ENCODE measurements at regions not wholly inside any gene's neighbourhood (a gene's known extent, or its start where the extent isn't known, plus 50 kb on each side); places are given as distances from the start of the nearest gene placed in this dataset.
A peak's percentile ranks its signal among the peaks of the same experiment; 100 is the strongest.

DNA sequence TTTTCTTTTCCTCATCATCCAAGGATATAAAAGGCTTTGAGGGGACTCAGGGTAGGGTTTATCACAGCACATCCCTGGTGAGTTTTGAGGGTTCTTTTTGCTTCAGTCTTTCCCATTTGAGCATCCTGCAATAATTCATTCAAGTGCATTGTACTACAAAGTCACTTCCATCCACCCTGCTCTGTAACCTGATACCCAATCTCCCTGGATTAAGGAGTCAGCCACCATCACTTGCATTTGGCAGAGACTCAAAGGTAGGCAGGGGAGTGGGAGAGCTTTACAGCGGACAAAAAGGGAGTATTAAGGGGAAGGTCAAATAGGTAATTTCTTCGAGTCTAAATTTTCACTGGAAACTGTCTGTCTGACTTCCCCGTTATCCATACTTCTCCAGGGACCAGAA lies 216.1 kb upstream of the TMTC4 start:
- H3K27me3 ChIP-seq (replicated peaks in 1 of 4; ENCODE audit: control insufficient read depth in 3 of 4, extremely low read depth in 1 of 4, insufficient read depth in 3 of 4, low read length in 3 of 4) = no peaks in the 10 kb centered on the region
- H3K79me1 ChIP-seq (ENCODE audit: low read depth, low read length) = no peaks in the 10 kb centered on the region
- no peak overlapping the region for H3K56ac ChIP-seq (replicated peaks; ENCODE audit: insufficient read length, low read depth, low read length)
- no peak for TF ChIP-seq POLR2A (IDR thresholded peaks at IDR 0.05; ENCODE audit: control extremely low read depth in 1 of 2, low read depth in 2 of 2, low read length in 2 of 2)
- no peak for TF ChIP-seq SUZ12 (IDR thresholded peaks at IDR 0.05; ENCODE audit: low read length)
- TF ChIP-seq SP2 (IDR thresholded peaks at IDR 0.05; ENCODE audit: low read length) = no peak
- TF ChIP-seq JUN (IDR thresholded peaks at IDR 0.05; ENCODE audit: low read depth, low read length) = no peak
- no peak for TF ChIP-seq ZNF274 (IDR thresholded peaks at IDR 0.05; ENCODE audit: borderline replicate concordance, extremely low read depth, low read length)
- TF ChIP-seq RXRA (IDR thresholded peaks at IDR 0.05; ENCODE audit: insufficient read depth, low read depth, low read length) = no peak
- TF ChIP-seq NANOG (IDR thresholded peaks at IDR 0.05; ENCODE audit: insufficient read depth, low read depth, low read length, poor library complexity, severe bottlenecking) = no peak
- no peak for TF ChIP-seq HDAC2 (IDR thresholded peaks at IDR 0.05; ENCODE audit: borderline replicate concordance in 1 of 2, low read depth in 2 of 2, low read length in 2 of 2)
- TF ChIP-seq CEBPB (IDR thresholded peaks at IDR 0.05; ENCODE audit: low read depth, low read length) = no peak
- ChIA-PET POLR2A (ENCODE audit: partially characterized antibody) (no interaction called here), CTCF (ENCODE audit: partially characterized antibody) (no interaction called here)
- no peak overlapping the region for H2BK20ac ChIP-seq (ENCODE audit: low read length)
- no peak overlapping the region for H2BK12ac ChIP-seq (ENCODE audit: low read depth, low read length)
- H3K18ac ChIP-seq (ENCODE audit: extremely low read depth, low read length) = no peak overlapping the region
- H3K23me2 ChIP-seq (ENCODE audit: low read depth, low read length) = no peaks in the 10 kb centered on the region; the same call in 1 of the 2 replicates
- no peak overlapping the region for H3K27ac ChIP-seq (ENCODE audit: low read depth, low read length)
- no peak overlapping the region for H4K5ac ChIP-seq (ENCODE audit: insufficient read length, low read depth, low read length)
- H2AFZ ChIP-seq (ENCODE audit: low read length) = peak overlapping the region; percentile 45; the same call in 1 of the 2 replicates
- H2AK5ac ChIP-seq (ENCODE audit: low read depth, low read length) = no peak overlapping the region
- H3K4me3 ChIP-seq (ENCODE audit: extremely low read depth in 1 of 4, insufficient read depth in 2 of 4, low read depth in 3 of 4, low read length in 4 of 4) = no peak overlapping the region
- no peak overlapping the region for H2BK5ac ChIP-seq (ENCODE audit: low read depth, low read length)
- no peak overlapping the region for H2BK120ac ChIP-seq (replicated peaks; ENCODE audit: low read depth, low read length)
- H3K23ac ChIP-seq (ENCODE audit: insufficient read length) = no peak overlapping the region
- no peak overlapping the region for H4K91ac ChIP-seq (replicated peaks; ENCODE audit: insufficient read length, low read length)
- H3K4me2 ChIP-seq (ENCODE audit: insufficient read depth in 1 of 2, low read depth in 2 of 2, low read length in 2 of 2) = no peak overlapping the region
- no peaks in the 10 kb centered on the region for H3K79me2 ChIP-seq (ENCODE audit: control insufficient read depth in 1 of 2, insufficient read depth in 2 of 2, low read length in 2 of 2)
- H3K14ac ChIP-seq (ENCODE audit: insufficient read length) = no peak overlapping the region
- FAIRE-seq (peak; percentile 36), DNase-seq (ENCODE audit: low read depth in 1 of 2, low spot score in 2 of 2) (no peak)
- no peaks in the 10 kb centered on the region; a peak in 1 of 7 replicates for H3K4me1 ChIP-seq (replicated peaks in 1 of 4; ENCODE audit: control insufficient read depth in 3 of 4, insufficient read depth in 4 of 4, low read length in 3 of 4)
- H3K9me3 ChIP-seq (ENCODE audit: insufficient read depth in 2 of 2, low read depth in 1 of 2, low read length in 1 of 2) = no peaks in the 10 kb centered on the region
- no peak overlapping the region for H2BK15ac ChIP-seq (ENCODE audit: low read length)
- no peaks in the 10 kb centered on the region for H4K20me1 ChIP-seq (replicated peaks in 1 of 2; ENCODE audit: control insufficient read depth in 1 of 2, insufficient read depth in 2 of 2, low read length in 2 of 2)
- WGBS, 2 experiments (ENCODE audit: extremely low coverage in 1 of 2, insufficient coverage in 1 of 2, insufficient read length in 1 of 2, insufficient replicate concordance in 2 of 2, low coverage in 1 of 2, low lambda C conversion rate in 2 of 2, missing lambda C conversion rate in 1 of 2) = 95% methylated on average over 3 of the region's 3 CpGs; no CpG with 5 or more reads in 1 of the 2 experiments
- no peak overlapping the region for H4K8ac ChIP-seq (ENCODE audit: extremely low read depth, insufficient read depth, low read length)
- no peaks in the 10 kb centered on the region for H3K36me3 ChIP-seq (ENCODE audit: control insufficient read depth in 2 of 4, insufficient read depth in 4 of 4, low read length in 3 of 4)
- no peak overlapping the region for H3K4ac ChIP-seq (replicated peaks; ENCODE audit: insufficient read length, low read depth, low read length)
- H3K9ac ChIP-seq (replicated peaks in 1 of 4; ENCODE audit: extremely low read depth in 1 of 4, low read depth in 3 of 4, low read length in 3 of 4) = no peak overlapping the region
